ENCODE measurements at regions not wholly inside any gene's neighbourhood (a gene's known extent, or its start where the extent isn't known, plus 50 kb on each side); places are given as distances from the start of the nearest gene placed in this dataset.

GRCh38 chr5:163813900-163814299 lies 308.5 kb downstream of the MAT2B start:
- TF ChIP-seq EZH2 (IDR thresholded peaks at IDR 0.05) (no peak), POLR2AphosphoS5 (IDR thresholded peaks at IDR 0.05; ENCODE audit: borderline replicate concordance, low read depth, low read length) (no peak)
